ENCODE measurements at regions not wholly inside any gene's neighbourhood (a gene's known extent, or its start where the extent isn't known, plus 50 kb on each side); places are given as distances from the start of the nearest gene placed in this dataset.

DNA sequence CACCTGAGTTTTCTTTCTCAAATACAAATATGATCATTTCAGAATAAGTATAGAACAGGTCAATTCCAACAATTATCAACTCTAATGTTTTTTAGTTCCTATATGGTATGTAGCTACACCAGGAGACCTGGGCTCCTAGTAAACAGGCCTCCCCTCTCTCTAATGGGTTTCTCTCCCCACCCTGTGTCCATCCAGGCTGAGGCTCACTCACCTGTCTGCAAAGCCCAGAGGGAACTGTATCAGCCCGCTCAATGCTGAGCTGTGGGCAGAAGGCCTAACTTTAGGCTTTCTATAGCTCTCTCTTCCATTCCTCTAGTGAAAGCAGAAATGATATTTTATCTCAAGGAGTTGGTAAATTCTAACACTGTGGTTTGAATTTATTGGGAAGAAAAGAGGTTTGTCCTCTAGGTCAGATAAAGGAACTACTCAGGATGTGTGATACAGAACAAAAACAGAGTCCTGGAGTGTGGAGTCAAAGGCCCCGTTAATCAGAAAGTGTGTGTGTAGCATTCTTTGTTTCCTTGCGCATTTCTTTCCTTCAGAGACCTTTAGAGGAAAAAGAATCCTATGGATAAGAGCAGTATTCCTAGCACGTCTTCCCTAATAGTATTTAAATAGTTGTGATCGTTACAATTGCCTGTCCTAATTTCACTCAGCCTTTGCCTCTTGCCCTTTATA lies 408.9 kb downstream of the PYDC2 start:
- TF ChIP-seq, protein P1, sequence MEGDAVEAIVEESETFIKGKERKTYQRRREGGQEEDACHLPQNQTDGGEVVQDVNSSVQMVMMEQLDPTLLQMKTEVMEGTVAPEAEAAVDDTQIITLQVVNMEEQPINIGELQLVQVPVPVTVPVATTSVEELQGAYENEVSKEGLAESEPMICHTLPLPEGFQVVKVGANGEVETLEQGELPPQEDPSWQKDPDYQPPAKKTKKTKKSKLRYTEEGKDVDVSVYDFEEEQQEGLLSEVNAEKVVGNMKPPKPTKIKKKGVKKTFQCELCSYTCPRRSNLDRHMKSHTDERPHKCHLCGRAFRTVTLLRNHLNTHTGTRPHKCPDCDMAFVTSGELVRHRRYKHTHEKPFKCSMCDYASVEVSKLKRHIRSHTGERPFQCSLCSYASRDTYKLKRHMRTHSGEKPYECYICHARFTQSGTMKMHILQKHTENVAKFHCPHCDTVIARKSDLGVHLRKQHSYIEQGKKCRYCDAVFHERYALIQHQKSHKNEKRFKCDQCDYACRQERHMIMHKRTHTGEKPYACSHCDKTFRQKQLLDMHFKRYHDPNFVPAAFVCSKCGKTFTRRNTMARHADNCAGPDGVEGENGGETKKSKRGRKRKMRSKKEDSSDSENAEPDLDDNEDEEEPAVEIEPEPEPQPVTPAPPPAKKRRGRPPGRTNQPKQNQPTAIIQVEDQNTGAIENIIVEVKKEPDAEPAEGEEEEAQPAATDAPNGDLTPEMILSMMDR (IDR thresholded peaks at IDR 0.05): no peak
- TF ChIP-seq POLR2A (IDR thresholded peaks at IDR 0.05): no peak

All from stomach (tissue), 4 donors.